ENCODE measurements at regions not wholly inside any gene's neighbourhood (a gene's known extent, or its start where the extent isn't known, plus 50 kb on each side); places are given as distances from the start of the nearest gene placed in this dataset.

DNA sequence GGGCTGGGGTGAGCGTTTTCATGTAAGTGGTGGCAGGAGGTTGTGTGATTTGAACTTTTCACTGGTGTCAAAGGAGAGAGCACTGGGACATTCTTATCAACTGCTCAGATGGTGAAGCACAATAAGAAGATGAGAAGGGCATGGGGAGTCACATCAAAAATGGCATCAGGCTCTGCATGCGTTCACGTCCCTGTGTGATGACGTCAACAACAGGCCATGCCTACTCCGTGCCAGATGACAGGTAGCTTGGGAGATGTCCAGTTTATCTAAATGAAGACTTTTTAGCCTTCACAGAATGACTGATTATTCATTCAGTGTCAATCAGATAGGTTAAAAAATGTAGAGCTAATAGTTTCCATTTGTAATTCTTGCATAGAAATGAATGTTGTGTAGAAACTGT, 264.3 kb upstream of the POM121L12 start:
- H3K4me3 ChIP-seq (ENCODE audit: low read depth, low read length): no peak overlapping the region
- no peak for TF ChIP-seq CTCF (IDR thresholded peaks at IDR 0.05; ENCODE audit: borderline replicate concordance, insufficient read depth, low read depth, low read length)

DNA sequence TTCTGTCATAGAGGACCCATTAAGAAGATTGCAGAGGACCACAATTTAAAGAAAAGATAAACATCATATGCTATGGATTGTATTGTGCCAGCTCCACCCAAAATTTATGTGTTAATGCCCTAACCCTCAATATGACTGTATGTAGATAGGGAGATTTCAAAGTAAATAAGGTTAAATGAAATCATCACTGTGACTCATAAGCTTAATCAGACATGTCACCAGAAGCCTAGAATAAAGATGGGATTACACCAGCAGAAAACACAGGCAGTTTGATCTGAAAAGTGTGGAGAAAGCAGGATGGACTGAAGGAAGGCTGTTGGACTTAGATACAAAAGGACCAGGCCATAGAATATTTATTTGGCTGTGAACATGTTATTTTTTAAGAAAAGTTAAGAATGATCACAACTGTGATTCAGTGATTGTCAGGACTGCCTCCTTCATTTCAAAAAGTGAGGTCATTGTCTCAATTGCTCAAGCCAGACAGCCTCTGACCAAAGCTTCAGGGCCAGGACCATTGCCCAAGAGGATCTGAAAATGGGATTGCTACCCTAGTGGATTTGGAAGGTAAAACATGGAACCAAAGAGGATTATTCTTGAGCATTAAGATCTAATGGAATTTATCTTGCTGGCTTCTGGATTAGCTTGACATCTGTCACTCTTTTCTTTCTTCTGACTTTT, 270.8 kb upstream of the POM121L12 start:
- no peak overlapping the region for H3K4me3 ChIP-seq (ENCODE audit: low read depth, low read length)
- TF ChIP-seq CTCF (IDR thresholded peaks at IDR 0.05; ENCODE audit: borderline replicate concordance, insufficient read depth, low read depth, low read length): no peak

DNA sequence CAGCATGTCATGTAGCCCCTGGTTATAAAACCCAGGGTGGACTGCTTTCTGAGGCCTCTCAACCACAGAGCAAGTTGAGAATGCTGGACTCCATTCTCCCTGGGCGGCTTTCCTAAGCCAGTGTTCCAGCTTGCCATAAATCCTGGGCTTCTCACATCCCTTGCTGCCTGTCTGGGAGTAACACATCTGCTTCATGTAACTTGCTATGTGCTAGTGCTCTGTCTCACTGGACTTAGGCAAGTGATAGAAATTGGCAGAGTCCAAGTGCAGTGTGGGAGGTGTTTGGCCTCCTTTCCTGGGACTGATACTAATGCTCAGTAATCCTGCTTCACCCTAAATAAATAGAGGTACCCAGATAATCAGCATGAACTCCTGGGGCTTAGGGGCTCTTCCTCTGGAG, 277.1 kb upstream of the POM121L12 start:
- TF ChIP-seq CTCF (IDR thresholded peaks at IDR 0.05; ENCODE audit: borderline replicate concordance, insufficient read depth, low read depth, low read length): no peak
- H3K4me3 ChIP-seq (ENCODE audit: low read depth, low read length): no peak overlapping the region

GRCh38 chr7:52753855-52754254, 281.6 kb upstream of the POM121L12 start:
- no peak for TF ChIP-seq CTCF (IDR thresholded peaks at IDR 0.05; ENCODE audit: borderline replicate concordance, insufficient read depth, low read depth, low read length)
- no peak overlapping the region for H3K4me3 ChIP-seq (ENCODE audit: low read depth, low read length)

- no peak for TF ChIP-seq CTCF (IDR thresholded peaks at IDR 0.05; ENCODE audit: borderline replicate concordance, insufficient read depth, low read depth, low read length)
- no peak overlapping the region for H3K4me3 ChIP-seq (ENCODE audit: low read depth, low read length)
These were observed 282.5 kb upstream of the POM121L12 start for GRCh38 chr7:52752891-52753290.

GRCh38 chr7:52749880-52750279, 285.6 kb upstream of the POM121L12 start:
- TF ChIP-seq CTCF (IDR thresholded peaks at IDR 0.05; ENCODE audit: borderline replicate concordance, insufficient read depth, low read depth, low read length): no peak
- H3K4me3 ChIP-seq (ENCODE audit: low read depth, low read length): no peak overlapping the region

GRCh38 chr7:52747817-52748216, 287.6 kb upstream of the POM121L12 start:
- no peak overlapping the region for H3K4me3 ChIP-seq (ENCODE audit: low read depth, low read length)
- no peak for TF ChIP-seq CTCF (IDR thresholded peaks at IDR 0.05; ENCODE audit: borderline replicate concordance, insufficient read depth, low read depth, low read length)
